ENCODE measurements at regions not wholly inside any gene's neighbourhood (a gene's known extent, or its start where the extent isn't known, plus 50 kb on each side); places are given as distances from the start of the nearest gene placed in this dataset.

DNA sequence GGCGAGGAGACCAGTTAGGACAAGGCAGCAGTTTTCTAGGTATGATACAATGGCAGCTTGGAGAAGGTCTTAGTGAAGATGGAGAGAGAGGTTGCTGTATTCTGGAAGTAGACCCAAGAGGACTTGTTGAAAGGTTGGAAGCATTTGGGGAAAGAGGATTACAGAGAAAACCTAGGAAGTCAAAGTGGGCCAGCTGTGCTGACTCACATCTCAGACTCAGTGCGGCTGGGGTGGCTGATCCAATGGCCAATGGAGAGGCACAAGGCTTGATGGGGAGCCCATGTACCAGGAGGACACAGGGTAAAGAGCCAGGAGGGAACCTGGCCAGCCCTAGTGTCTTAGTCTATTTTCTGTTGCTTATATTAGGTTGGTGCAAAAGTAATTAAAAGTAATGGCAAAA, 194.5 kb upstream of the GALNT17 start:
- H3K4me2 ChIP-seq (ENCODE audit: insufficient read depth, low read length): no peak overlapping the region
- H3K4me1 ChIP-seq (ENCODE audit: control insufficient read depth, extremely low read depth, insufficient read depth, low read length): no peaks in the 10 kb centered on the region
- H3K9me1 ChIP-seq (replicated peaks; ENCODE audit: control insufficient read depth, extremely low read depth, insufficient read depth, low read length): no peaks in the 10 kb centered on the region
- FAIRE-seq (no peak), DNase-seq (ENCODE audit: low read depth, low spot score) (no peak)
- H3K36me3 ChIP-seq (ENCODE audit: control insufficient read depth in 2 of 2, extremely low read depth in 1 of 2, insufficient read depth in 2 of 2, low read length in 2 of 2): no peaks in the 10 kb centered on the region
- no TSS peak for BruUV-seq (replicated peaks)
- dilution Hi-C loops (cut with MboI; ENCODE audit: extremely low pct_ligation_motif_present, low sequenced_read_pairs) (no loop called here), intact Hi-C loops (cut with micrococcal nuclease) (no loop called here)
- ChIA-PET CTCF (no interaction called here), POLR2A (no interaction called here)
- peaks cover 4% of the 10 kb centered on the region for H3K9me3 ChIP-seq (replicated peaks; ENCODE audit: control insufficient read depth, insufficient read depth, low read length)
- no peak overlapping the region for H3K4me3 ChIP-seq (replicated peaks in 1 of 3; ENCODE audit: insufficient read depth in 1 of 3, low read depth in 1 of 3, low read length in 3 of 3)
- H2AFZ ChIP-seq (ENCODE audit: low read depth, low read length): no peak overlapping the region
- H3K27ac ChIP-seq (ENCODE audit: insufficient read depth, low read depth, low read length): no peak overlapping the region
- H4K20me1 ChIP-seq (replicated peaks; ENCODE audit: control insufficient read depth, extremely low read depth, insufficient read depth, low read length): no peaks in the 10 kb centered on the region
- no peaks in the 10 kb centered on the region for H3K79me2 ChIP-seq (ENCODE audit: control insufficient read depth, insufficient read depth, low read length)
- H3K9ac ChIP-seq (replicated peaks; ENCODE audit: extremely low read depth, insufficient read depth, low read length): no peak overlapping the region
- H3K27me3 ChIP-seq (ENCODE audit: control insufficient read depth in 2 of 2, insufficient read depth in 2 of 2, low read length in 2 of 2): no peaks in the 10 kb centered on the region
- TF ChIP-seq MYC (IDR thresholded peaks at IDR 0.05; ENCODE audit: low read depth, low read length): no peak
- no peak for TF ChIP-seq FOS (IDR thresholded peaks at IDR 0.05; ENCODE audit: borderline replicate concordance, insufficient read depth, low read length)
- TF ChIP-seq POLR2A (IDR thresholded peaks at IDR 0.05; ENCODE audit: low read depth, low read length): no peak
- TF ChIP-seq JUN (IDR thresholded peaks at IDR 0.05; ENCODE audit: borderline replicate concordance, insufficient read depth, insufficient read length, low read depth): no peak
- TF ChIP-seq EZH2 (IDR thresholded peaks at IDR 0.05; ENCODE audit: borderline replicate concordance, low read depth, low read length, severe bottlenecking): no peak
- no peak for TF ChIP-seq MAX (IDR thresholded peaks at IDR 0.05; ENCODE audit: insufficient read depth, insufficient read length)
- TF ChIP-seq CTCF (IDR thresholded peaks at IDR 0.05; ENCODE audit: extremely low read depth in 1 of 2, insufficient read depth in 1 of 2, low read depth in 1 of 2, low read length in 2 of 2): no peak
- no peak for TF ChIP-seq POLR2AphosphoS5 (IDR thresholded peaks at IDR 0.05; ENCODE audit: insufficient read depth, low read depth, low read length)
- TF ChIP-seq GATA2 (IDR thresholded peaks at IDR 0.05; ENCODE audit: insufficient read depth, insufficient read length, low read depth, low read length): no peak
